A549 (cell line): ENCODE measurements at regions not wholly inside any gene's neighbourhood (a gene's known extent, or its start where the extent isn't known, plus 50 kb on each side); places are given as distances from the start of the nearest gene placed in this dataset.

ENCODE experiments used
- ATAC-seq, 2 experiments: fragments of 200-7000 bp in 1 of 2; fragments of >200 bp in 1 of 2; cut with Nextera tagmentation in 1 of 2; cut with Tn5 transposase in 1 of 2; 3 replicates each; pipeline versions ENCODE4 v1.8.0 to v1.9.1; 2018 to 2020; ENCODE audit warnings: mild to moderate bottlenecking in 1 of 2, moderate library complexity in 1 of 2
- CTCF ChIA-PET: fragments of 300-600 bp; sonication (Branson Sonifier 250); formaldehyde crosslinking; extraction: SDS; loops from one replicate; lab custom pipeline; 2021; ENCODE audit warnings: antibody characterized with exemption, inconsistent platforms; lab: Yijun Ruan, JAX
- POLR2A ChIA-PET: fragments of 350-600 bp; formaldehyde crosslinking; extraction: SDS; loops from one replicate; lab custom pipeline; 2021; ENCODE audit warnings: antibody characterized with exemption, inconsistent platforms; lab: Yijun Ruan, JAX
- DNase-seq, 2 experiments: peaks; one replicate each; pipeline versions ENCODE4 v3.0.0 to v3.0.0-alpha.2; 2011 to 2016; ENCODE audit warnings: low read depth in 1 of 2, low spot score in 1 of 2
- FAIRE-seq: peaks from 2 replicates; lab custom pipeline; 2011; peaks lifted over from hg19 to GRCh38; lab: Jason Lieb, UNC
- H3K27ac ChIP-seq, 2 experiments: fragments of >200 bp; sonication (Bioruptor Twin); formaldehyde crosslinking; 3 replicates each; pipeline ENCODE4 v1.5.1; 2016 to 2017
- H3K4me1 ChIP-seq: fragments of >200 bp; sonication (Bioruptor Twin); formaldehyde crosslinking; 3 replicates; pipeline ENCODE4 v1.6.1; 2016
- H3K4me2 ChIP-seq: fragments of >200 bp; sonication (Bioruptor Twin); formaldehyde crosslinking; 3 replicates; pipeline ENCODE4 v1.6.1; 2016
- H3K4me3 ChIP-seq: fragments of >200 bp; sonication (Bioruptor Twin); formaldehyde crosslinking; 3 replicates; pipeline ENCODE4 v1.5.1; 2016
- H3K9me3 ChIP-seq: fragments of >200 bp; sonication (Bioruptor Twin); formaldehyde crosslinking; 3 replicates; pipeline ENCODE4 v1.6.1; 2016
- CHD2 ChIP-seq: fragments of 150-350 bp; IDR thresholded peaks from 2 replicates; pipeline ENCODE4 v1.6.1; 2014; ENCODE audit warnings: low read length; ENCODE audit not compliant: partially characterized antibody
- EHMT2 ChIP-seq: fragments of 200-600 bp; sonication (generic); IDR thresholded peaks from 2 replicates; pipeline ENCODE4 v1.6.1; 2016; ENCODE audit warnings: antibody characterized with exemption, low read depth, mild to moderate bottlenecking, moderate library complexity
- EP300 ChIP-seq, 2 experiments: fragments of >200 bp; sonication (Bioruptor Twin); formaldehyde crosslinking; IDR thresholded peaks; 2 replicates in 1 of 2; 3 replicates in 1 of 2; pipeline ENCODE4 v1.6.1; 2016 to 2017
- FOSB ChIP-seq: fragments of 250-450 bp; sonication (Bioruptor Pico); IDR thresholded peaks from 2 replicates; pipeline ENCODE4 v1.5.0; 2020; ENCODE audit warnings: mild to moderate bottlenecking, moderate library complexity
- FOSL2 ChIP-seq, 2 experiments: fragments of 450-650 bp in 1 of 2; fragments of >200 bp in 1 of 2; sonication (Bioruptor Twin) in 1 of 2; formaldehyde crosslinking; IDR thresholded peaks; 2 replicates each; pipeline versions ENCODE4 v1.5.0 to v1.6.1; 2016 to 2020; ENCODE audit warnings: mild to moderate bottlenecking in 1 of 2, moderate library complexity in 1 of 2
- GATA3 ChIP-seq: IDR thresholded peaks from 2 replicates; pipeline ENCODE4 v1.6.1; 2012; ENCODE audit warnings: borderline replicate concordance
- HDAC2 ChIP-seq: fragments of 200-600 bp; sonication (generic); IDR thresholded peaks from 2 replicates; pipeline ENCODE4 v1.6.1; 2016
- HEYL ChIP-seq: fragments of 250-450 bp; sonication (Bioruptor Pico); IDR thresholded peaks from 2 replicates; pipeline ENCODE4 v1.8.0; 2021; ENCODE audit warnings: mild to moderate bottlenecking, moderate library complexity
- JUNB ChIP-seq: fragments of >200 bp; sonication (Bioruptor Twin); formaldehyde crosslinking; IDR thresholded peaks from 2 replicates; pipeline ENCODE4 v1.6.1; 2016
- MAZ ChIP-seq: fragments of 150-350 bp; IDR thresholded peaks from 2 replicates; pipeline ENCODE4 v1.6.1; 2014; ENCODE audit warnings: antibody characterized with exemption, low read depth, low read length, borderline replicate concordance
- MYC ChIP-seq: IDR thresholded peaks from 2 replicates; pipeline ENCODE4 v1.6.1; 2012; ENCODE audit warnings: mild to moderate bottlenecking, inconsistent platforms, low read length, improper control_type of control experiment, borderline replicate concordance
- NFE2L2 ChIP-seq: fragments of 150-350 bp; conservative IDR thresholded peaks from 2 replicates; pipeline ENCODE4 v1.6.1; 2014; ENCODE audit warnings: low read length
- POLR2AphosphoS2 ChIP-seq: conservative IDR thresholded peaks from 2 replicates; pipeline ENCODE4 v1.6.1; 2012; ENCODE audit warnings: low read length, improper control_type of control experiment, inconsistent platforms
- RAD21 ChIP-seq, 2 experiments: fragments of >200 bp in 1 of 2; sonication (Bioruptor Twin) in 1 of 2; formaldehyde crosslinking in 1 of 2; IDR thresholded peaks in 1 of 2; conservative IDR thresholded peaks in 1 of 2; 2 replicates in 1 of 2; 3 replicates in 1 of 2; pipeline ENCODE4 v1.6.1; 2012 to 2018; ENCODE audit warnings: inconsistent platforms in 1 of 2
- RARB ChIP-seq: fragments of 250-450 bp; sonication (Bioruptor Pico); IDR thresholded peaks from 2 replicates; pipeline ENCODE4 v1.8.0; 2021; ENCODE audit warnings: mild to moderate bottlenecking, moderate library complexity
- RFX5 ChIP-seq: fragments of 450-650 bp; IDR thresholded peaks from 2 replicates; pipeline ENCODE4 v1.7.1; 2014; ENCODE audit warnings: antibody characterized with exemption, mild to moderate bottlenecking, moderate library complexity
- TFCP2L1 ChIP-seq: fragments of 250-450 bp; sonication (Bioruptor Pico); IDR thresholded peaks from 2 replicates; pipeline ENCODE4 v1.5.0; 2021; ENCODE audit warnings: mild to moderate bottlenecking
- ZC3H11A ChIP-seq: fragments of 450-650 bp; IDR thresholded peaks from 2 replicates; pipeline ENCODE4 v1.6.1; 2014; ENCODE audit warnings: antibody characterized with exemption, mild to moderate bottlenecking
- ZFP36 ChIP-seq: fragments of 450-650 bp; IDR thresholded peaks from 2 replicates; pipeline ENCODE4 v1.6.1; 2014; ENCODE audit warnings: borderline replicate concordance; ENCODE audit not compliant: partially characterized antibody
- ZNF302 ChIP-seq: fragments of 250-450 bp; sonication (Bioruptor Pico); IDR thresholded peaks from 2 replicates; pipeline ENCODE4 v1.9.0; 2021; ENCODE audit warnings: inconsistent platforms, mild to moderate bottlenecking, moderate library complexity
- WGBS: methylation state at CpG from one replicate; pipeline ENCODE4 v1.1.6; 2017; ENCODE audit errors: missing lambda C conversion rate; 5-methylcytosine and 5-hydroxymethylcytosine counted together
- TF ChIP-seq, protein P1 (sequence below): fragments of >200 bp; sonication (Bioruptor Twin); formaldehyde crosslinking; IDR thresholded peaks from 2 replicates; pipeline ENCODE4 v1.6.1; 2016
- TF ChIP-seq, protein P2 (sequence below): IDR thresholded peaks from 2 replicates; pipeline ENCODE4 v1.6.1; 2012
- TF ChIP-seq, protein P3 (sequence below): IDR thresholded peaks from 2 replicates; pipeline ENCODE4 v1.6.1; 2012
- TF ChIP-seq, protein P4 (sequence below): fragments of >200 bp; sonication (Bioruptor Twin); formaldehyde crosslinking; IDR thresholded peaks from 3 replicates; pipeline ENCODE4 v1.5.1; 2016
- TF ChIP-seq, protein P5 (sequence below): fragments of 150-350 bp; IDR thresholded peaks from 2 replicates; pipeline ENCODE4 v1.6.1; 2014; ENCODE audit warnings: low read depth, mild to moderate bottlenecking, low read length
- TF ChIP-seq, protein P6 (sequence below): fragments of 200-600 bp; sonication (generic); IDR thresholded peaks from 2 replicates; pipeline ENCODE4 v1.6.1; 2016; ENCODE audit warnings: antibody characterized with exemption, mild to moderate bottlenecking, moderate library complexity

DNA sequence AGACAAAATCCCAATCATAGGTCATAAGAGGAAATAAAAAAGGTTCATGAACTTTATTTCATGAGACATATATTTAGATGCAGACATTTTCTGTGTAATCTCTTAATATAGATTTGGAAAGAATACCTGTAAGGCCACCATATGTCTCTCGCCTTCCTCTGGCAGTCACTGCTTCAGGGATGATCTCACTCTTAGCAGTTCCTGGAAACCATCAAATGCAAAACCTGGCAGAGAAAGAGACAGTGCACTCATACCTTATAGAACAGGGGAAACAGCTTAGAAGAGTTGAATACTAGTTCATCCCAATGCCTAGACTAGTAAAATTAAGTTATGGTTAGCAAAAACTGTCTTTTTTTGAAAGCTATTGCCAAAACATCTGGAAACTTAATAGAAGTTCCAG, 243.3 kb downstream of the GASK1B start:
- Histone ChIP-seq H3K9me3 (no peaks in the 10 kb centered on the region), H3K4me2 (no peak overlapping the region), H3K4me1 (no peaks in the 10 kb centered on the region), H3K27ac (no peak overlapping the region), H3K4me3 (no peak overlapping the region)
- WGBS: 64% methylated on average over 1 of the region's 1 CpG
- DNase-seq (no peak), FAIRE-seq (no peak), ATAC-seq (no peak)
- ChIA-PET CTCF (no interaction called here), POLR2A (no interaction called here)
- TF ChIP-seq EP300 (IDR thresholded peaks at IDR 0.05) (no peak), HEYL (CRISPR knock-in tag) (no peak), JUNB (no peak), RAD21 (conservative IDR thresholded peaks at IDR 0.05 in 1 of 2, IDR thresholded peaks at IDR 0.05 in 1 of 2) (no peak), GATA3 (no peak), MYC (no peak), RFX5 (no peak), ZFP36 (no peak)
- TF ChIP-seq, protein P1, sequence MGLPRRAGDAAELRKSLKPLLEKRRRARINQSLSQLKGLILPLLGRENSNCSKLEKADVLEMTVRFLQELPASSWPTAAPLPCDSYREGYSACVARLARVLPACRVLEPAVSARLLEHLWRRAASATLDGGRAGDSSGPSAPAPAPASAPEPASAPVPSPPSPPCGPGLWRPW: no peak
- TF ChIP-seq, protein P2, sequence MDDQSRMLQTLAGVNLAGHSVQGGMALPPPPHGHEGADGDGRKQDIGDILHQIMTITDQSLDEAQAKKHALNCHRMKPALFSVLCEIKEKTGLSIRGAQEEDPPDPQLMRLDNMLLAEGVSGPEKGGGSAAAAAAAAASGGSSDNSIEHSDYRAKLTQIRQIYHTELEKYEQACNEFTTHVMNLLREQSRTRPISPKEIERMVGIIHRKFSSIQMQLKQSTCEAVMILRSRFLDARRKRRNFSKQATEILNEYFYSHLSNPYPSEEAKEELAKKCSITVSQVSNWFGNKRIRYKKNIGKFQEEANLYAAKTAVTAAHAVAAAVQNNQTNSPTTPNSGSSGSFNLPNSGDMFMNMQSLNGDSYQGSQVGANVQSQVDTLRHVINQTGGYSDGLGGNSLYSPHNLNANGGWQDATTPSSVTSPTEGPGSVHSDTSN: no peak
- TF ChIP-seq, protein P3, sequence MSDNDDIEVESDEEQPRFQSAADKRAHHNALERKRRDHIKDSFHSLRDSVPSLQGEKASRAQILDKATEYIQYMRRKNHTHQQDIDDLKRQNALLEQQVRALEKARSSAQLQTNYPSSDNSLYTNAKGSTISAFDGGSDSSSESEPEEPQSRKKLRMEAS: no peak
- TF ChIP-seq, protein P4, sequence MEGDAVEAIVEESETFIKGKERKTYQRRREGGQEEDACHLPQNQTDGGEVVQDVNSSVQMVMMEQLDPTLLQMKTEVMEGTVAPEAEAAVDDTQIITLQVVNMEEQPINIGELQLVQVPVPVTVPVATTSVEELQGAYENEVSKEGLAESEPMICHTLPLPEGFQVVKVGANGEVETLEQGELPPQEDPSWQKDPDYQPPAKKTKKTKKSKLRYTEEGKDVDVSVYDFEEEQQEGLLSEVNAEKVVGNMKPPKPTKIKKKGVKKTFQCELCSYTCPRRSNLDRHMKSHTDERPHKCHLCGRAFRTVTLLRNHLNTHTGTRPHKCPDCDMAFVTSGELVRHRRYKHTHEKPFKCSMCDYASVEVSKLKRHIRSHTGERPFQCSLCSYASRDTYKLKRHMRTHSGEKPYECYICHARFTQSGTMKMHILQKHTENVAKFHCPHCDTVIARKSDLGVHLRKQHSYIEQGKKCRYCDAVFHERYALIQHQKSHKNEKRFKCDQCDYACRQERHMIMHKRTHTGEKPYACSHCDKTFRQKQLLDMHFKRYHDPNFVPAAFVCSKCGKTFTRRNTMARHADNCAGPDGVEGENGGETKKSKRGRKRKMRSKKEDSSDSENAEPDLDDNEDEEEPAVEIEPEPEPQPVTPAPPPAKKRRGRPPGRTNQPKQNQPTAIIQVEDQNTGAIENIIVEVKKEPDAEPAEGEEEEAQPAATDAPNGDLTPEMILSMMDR: no peak

DNA sequence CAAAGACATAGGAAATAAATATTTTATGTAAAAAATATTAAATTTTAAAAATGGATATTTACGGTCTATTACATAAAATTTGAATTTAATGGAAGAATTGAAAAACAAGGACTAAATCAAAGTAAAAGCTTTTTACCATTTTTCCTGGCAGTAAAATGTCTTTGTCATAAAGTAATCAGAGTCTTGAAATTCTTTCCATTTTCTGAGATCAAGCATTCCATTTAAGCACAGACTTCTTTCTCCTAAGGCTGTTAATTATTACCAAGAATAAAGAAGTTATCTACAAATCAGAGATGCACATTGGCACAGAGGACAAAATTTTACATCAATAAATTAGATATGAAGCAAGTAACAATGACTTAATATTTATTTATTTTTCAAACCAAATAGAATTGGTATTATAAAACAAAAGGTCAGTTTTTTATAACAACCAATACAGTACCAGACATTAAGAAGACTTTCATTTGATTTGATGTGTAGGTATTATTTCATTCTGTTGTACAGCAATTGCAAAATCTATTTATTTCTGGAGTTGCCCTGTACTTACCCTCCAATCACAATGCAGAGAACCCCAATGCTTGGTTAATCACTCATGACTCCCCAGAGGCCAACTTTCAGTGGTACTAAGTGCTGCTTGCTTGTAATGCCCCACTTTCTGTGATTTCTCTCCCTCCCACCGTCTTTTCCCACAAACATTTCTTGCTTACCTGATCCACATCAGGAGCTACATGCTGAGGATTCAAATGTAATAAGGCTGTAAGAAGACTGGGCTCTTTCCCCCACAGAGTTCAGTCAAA, 254.6 kb downstream of the GASK1B start:
- POLR2A ChIA-PET: no interaction called here
- H3K4me3 ChIP-seq: no peak overlapping the region
- CTCF ChIA-PET: no interaction called here
- H3K9me3 ChIP-seq: no peaks in the 10 kb centered on the region
- no peak for TF ChIP-seq EHMT2
- TF ChIP-seq, protein P5, sequence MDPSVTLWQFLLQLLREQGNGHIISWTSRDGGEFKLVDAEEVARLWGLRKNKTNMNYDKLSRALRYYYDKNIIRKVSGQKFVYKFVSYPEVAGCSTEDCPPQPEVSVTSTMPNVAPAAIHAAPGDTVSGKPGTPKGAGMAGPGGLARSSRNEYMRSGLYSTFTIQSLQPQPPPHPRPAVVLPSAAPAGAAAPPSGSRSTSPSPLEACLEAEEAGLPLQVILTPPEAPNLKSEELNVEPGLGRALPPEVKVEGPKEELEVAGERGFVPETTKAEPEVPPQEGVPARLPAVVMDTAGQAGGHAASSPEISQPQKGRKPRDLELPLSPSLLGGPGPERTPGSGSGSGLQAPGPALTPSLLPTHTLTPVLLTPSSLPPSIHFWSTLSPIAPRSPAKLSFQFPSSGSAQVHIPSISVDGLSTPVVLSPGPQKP: no peak
- no peak for TF ChIP-seq POLR2AphosphoS2
- no peak for TF ChIP-seq ZC3H11A
- no peak for TF ChIP-seq CHD2
- TF ChIP-seq, protein P6, sequence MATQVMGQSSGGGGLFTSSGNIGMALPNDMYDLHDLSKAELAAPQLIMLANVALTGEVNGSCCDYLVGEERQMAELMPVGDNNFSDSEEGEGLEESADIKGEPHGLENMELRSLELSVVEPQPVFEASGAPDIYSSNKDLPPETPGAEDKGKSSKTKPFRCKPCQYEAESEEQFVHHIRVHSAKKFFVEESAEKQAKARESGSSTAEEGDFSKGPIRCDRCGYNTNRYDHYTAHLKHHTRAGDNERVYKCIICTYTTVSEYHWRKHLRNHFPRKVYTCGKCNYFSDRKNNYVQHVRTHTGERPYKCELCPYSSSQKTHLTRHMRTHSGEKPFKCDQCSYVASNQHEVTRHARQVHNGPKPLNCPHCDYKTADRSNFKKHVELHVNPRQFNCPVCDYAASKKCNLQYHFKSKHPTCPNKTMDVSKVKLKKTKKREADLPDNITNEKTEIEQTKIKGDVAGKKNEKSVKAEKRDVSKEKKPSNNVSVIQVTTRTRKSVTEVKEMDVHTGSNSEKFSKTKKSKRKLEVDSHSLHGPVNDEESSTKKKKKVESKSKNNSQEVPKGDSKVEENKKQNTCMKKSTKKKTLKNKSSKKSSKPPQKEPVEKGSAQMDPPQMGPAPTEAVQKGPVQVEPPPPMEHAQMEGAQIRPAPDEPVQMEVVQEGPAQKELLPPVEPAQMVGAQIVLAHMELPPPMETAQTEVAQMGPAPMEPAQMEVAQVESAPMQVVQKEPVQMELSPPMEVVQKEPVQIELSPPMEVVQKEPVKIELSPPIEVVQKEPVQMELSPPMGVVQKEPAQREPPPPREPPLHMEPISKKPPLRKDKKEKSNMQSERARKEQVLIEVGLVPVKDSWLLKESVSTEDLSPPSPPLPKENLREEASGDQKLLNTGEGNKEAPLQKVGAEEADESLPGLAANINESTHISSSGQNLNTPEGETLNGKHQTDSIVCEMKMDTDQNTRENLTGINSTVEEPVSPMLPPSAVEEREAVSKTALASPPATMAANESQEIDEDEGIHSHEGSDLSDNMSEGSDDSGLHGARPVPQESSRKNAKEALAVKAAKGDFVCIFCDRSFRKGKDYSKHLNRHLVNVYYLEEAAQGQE: no peak
- TF ChIP-seq FOSB (CRISPR knock-in tag): no peak
- TF ChIP-seq FOSL2 (IDR thresholded peaks at IDR 0.05): no peak
- TF ChIP-seq FOSL2 (CRISPR knock-in tag; IDR thresholded peaks at IDR 0.05): no peak
- TF ChIP-seq HEYL (CRISPR knock-in tag): no peak
- TF ChIP-seq HDAC2: no peak
- TF ChIP-seq TFCP2L1: no peak
- no peak for TF ChIP-seq NFE2L2
- TF ChIP-seq ZNF302: no peak
- TF ChIP-seq MAZ: no peak
- no peak for TF ChIP-seq RARB
- TF ChIP-seq, all 56 proteins: peak for 0
- Histone ChIP-seq H3K4me1 (no peaks in the 10 kb centered on the region), H3K4me2 (no peak overlapping the region; the same call in 2 of the 3 replicates), H3K27ac (no peak overlapping the region)
- FAIRE-seq (no peak), ATAC-seq (no peak), DNase-seq (no peak)
- WGBS: 34% methylated on average over 2 of the region's 2 CpGs
